Esophagus muscularis mucosa (tissue), 4 donors: ENCODE measurements at regions not wholly inside any gene's neighbourhood (a gene's known extent, or its start where the extent isn't known, plus 50 kb on each side); places are given as distances from the start of the nearest gene placed in this dataset.

Experiments
- DNase-seq: peaks from one replicate; pipeline ENCODE4 v3.0.0-alpha.2; 2017; ENCODE audit errors: extremely low spot score
- H3K27ac ChIP-seq, 4 donors: fragments of 200-600 bp; sonication (generic); replicated peaks in 1 of 4; 1 replicate in 3 of 4; 2 replicates in 1 of 4; pipeline ENCODE4 v1.5.1; 2016 to 2019; ENCODE audit warnings: mild to moderate bottlenecking in 1 of 4
- H3K27me3 ChIP-seq, 4 donors: fragments of 200-600 bp; sonication (generic); one replicate each; pipeline versions ENCODE4 v1.5.1 to v1.6.0; 2016 to 2019
- H3K36me3 ChIP-seq, 4 donors: fragments of 200-600 bp; sonication (generic); one replicate each; pipeline ENCODE4 v1.5.1; 2016 to 2019
- H3K4me1 ChIP-seq, 4 donors: fragments of 200-600 bp; sonication (generic); one replicate each; pipeline ENCODE4 v1.5.1; 2016 to 2019
- H3K4me3 ChIP-seq, 4 donors: fragments of 200-600 bp; sonication (generic); 1 replicate in 2 of 4; 2 replicates in 2 of 4; pipeline ENCODE4 v1.5.1; 2016 to 2019; ENCODE audit warnings: mild to moderate bottlenecking in 4 of 4, moderate library complexity in 1 of 4
- H3K9me3 ChIP-seq, 4 donors: fragments of 200-600 bp; sonication (generic); 1 replicate in 3 of 4; 2 replicates in 1 of 4; pipeline ENCODE4 v1.5.1; 2016 to 2019
- CTCF ChIP-seq, 3 experiments: fragments of 200-600 bp in 2 of 3; fragments of 450-650 bp in 1 of 3; sonication (generic) in 2 of 3; IDR thresholded peaks; one replicate each; pipeline ENCODE4 v1.5.1; 2017 to 2019; ENCODE audit warnings: antibody characterized with exemption in 3 of 3, mild to moderate bottlenecking in 2 of 3, moderate library complexity in 1 of 3
- EP300 ChIP-seq: sonication (generic); formaldehyde crosslinking; IDR thresholded peaks from one replicate; pipeline ENCODE4 v1.6.1; 2017; ENCODE audit warnings: antibody characterized with exemption
- POLR2A ChIP-seq: fragments of 450-650 bp; IDR thresholded peaks from one replicate; pipeline ENCODE4 v1.6.1; 2017; ENCODE audit warnings: antibody characterized with exemption, moderate library complexity, mild to moderate bottlenecking, low read depth
- POLR2AphosphoS5 ChIP-seq, 2 donors: sonication (generic); formaldehyde crosslinking; IDR thresholded peaks; one replicate each; pipeline ENCODE4 v1.6.1; 2017; ENCODE audit warnings: antibody characterized with exemption in 2 of 2
- WGBS: methylation state at CpG from one replicate; pipeline ENCODE4 v1.1.5; 2018; 5-methylcytosine and 5-hydroxymethylcytosine counted together
- intact Hi-C: fragments of 100-400 bp; cut with DNase I; formaldehyde crosslinking; loops from one replicate; pipeline ENCODE4 v1.15.1; 2023

GRCh38 chr5:6806668-6807067 lies 93.4 kb downstream of the TENT4A start:
- no peak for TF ChIP-seq CTCF (IDR thresholded peaks at IDR 0.05)
- TF ChIP-seq POLR2A: no peak
- TF ChIP-seq EP300: no peak
- TF ChIP-seq POLR2AphosphoS5 (IDR thresholded peaks at IDR 0.05): no peak
- intact Hi-C loops: no loop called here
- H3K27ac ChIP-seq: no peak overlapping the region
- no peaks in the 10 kb centered on the region for H3K4me1 ChIP-seq
- DNase-seq: no peak
- H3K4me3 ChIP-seq: no peak overlapping the region
- H3K36me3 ChIP-seq: no peaks in the 10 kb centered on the region
- peaks cover 0 to 9% (median 6%) of the 10 kb centered on the region in 4 donors for H3K9me3 ChIP-seq
- 75% methylated on average over 2 of the region's 2 CpGs for WGBS
- H3K27me3 ChIP-seq: no peaks in the 10 kb centered on the region

- Histone ChIP-seq H3K9me3 (peaks cover 0 to 9% (median 6%) of the 10 kb centered on the region in 4 donors), H3K27me3 (no peaks in the 10 kb centered on the region), H3K4me1 (peaks cover 0 to 6% (median 0%) of the 10 kb centered on the region in 4 donors), H3K4me3 (no peak overlapping the region), H3K36me3 (no peaks in the 10 kb centered on the region), H3K27ac (no peak overlapping the region)
- peak; percentile 53 for DNase-seq
- whole genome bisulfite sequencing: 81% methylated on average over 7 of the region's 7 CpGs
- intact Hi-C loops: no loop called here
- TF ChIP-seq EP300: no peak
- no peak for TF ChIP-seq POLR2AphosphoS5 (IDR thresholded peaks at IDR 0.05)
- no peak for TF ChIP-seq CTCF (IDR thresholded peaks at IDR 0.05)
- no peak for TF ChIP-seq POLR2A
Observed at GRCh38 chr5:6808462-6808861, 95.2 kb downstream of the TENT4A start.

- Histone ChIP-seq H3K27ac (no peak overlapping the region), H3K4me3 (no peak overlapping the region), H3K4me1 (peaks cover 0 to 6% (median 0%) of the 10 kb centered on the region in 4 donors), H3K9me3 (peaks cover 0 to 9% (median 6%) of the 10 kb centered on the region in 4 donors), H3K36me3 (no peaks in the 10 kb centered on the region), H3K27me3 (no peaks in the 10 kb centered on the region)
- WGBS: 78% methylated on average over 8 of the region's 8 CpGs
- intact Hi-C loops: no loop called here
- TF ChIP-seq POLR2AphosphoS5 (IDR thresholded peaks at IDR 0.05) (no peak), CTCF (IDR thresholded peaks at IDR 0.05) (no peak), POLR2A (no peak), EP300 (no peak)
- DNase-seq: peak; percentile 89
Observed at GRCh38 chr5:6810641-6811405, 97.6 kb downstream of the TENT4A start.

- Histone ChIP-seq H3K4me1 (peaks cover 0 to 6% (median 0%) of the 10 kb centered on the region in 4 donors), H3K27me3 (peaks cover 0 to 4% (median 0%) of the 10 kb centered on the region in 4 donors), H3K9me3 (no peaks in the 10 kb centered on the region), H3K4me3 (no peak overlapping the region), H3K27ac (no peak overlapping the region), H3K36me3 (no peaks in the 10 kb centered on the region)
- WGBS: 76% methylated on average over 4 of the region's 4 CpGs
- TF ChIP-seq CTCF (IDR thresholded peaks at IDR 0.05) (no peak), POLR2A (no peak), EP300 (no peak), POLR2AphosphoS5 (IDR thresholded peaks at IDR 0.05) (no peak)
- peak; percentile 81 for DNase-seq
- intact Hi-C loops: no loop called here
Observed at GRCh38 chr5:6812091-6812490, 98.9 kb downstream of the TENT4A start.
